GM21723 (cell line): ENCODE measurements at regions not wholly inside any gene's neighbourhood (a gene's known extent, or its start where the extent isn't known, plus 50 kb on each side); places are given as distances from the start of the nearest gene placed in this dataset.

Source experiments
- ATAC-seq: cut with Tn5 transposase; IDR thresholded peaks from one replicate; pipeline ENCODE4 v1.9.1; 2021; ENCODE audit warnings: mild to moderate bottlenecking, moderate library complexity; ENCODE audit not compliant: unreplicated experiment

DNA sequence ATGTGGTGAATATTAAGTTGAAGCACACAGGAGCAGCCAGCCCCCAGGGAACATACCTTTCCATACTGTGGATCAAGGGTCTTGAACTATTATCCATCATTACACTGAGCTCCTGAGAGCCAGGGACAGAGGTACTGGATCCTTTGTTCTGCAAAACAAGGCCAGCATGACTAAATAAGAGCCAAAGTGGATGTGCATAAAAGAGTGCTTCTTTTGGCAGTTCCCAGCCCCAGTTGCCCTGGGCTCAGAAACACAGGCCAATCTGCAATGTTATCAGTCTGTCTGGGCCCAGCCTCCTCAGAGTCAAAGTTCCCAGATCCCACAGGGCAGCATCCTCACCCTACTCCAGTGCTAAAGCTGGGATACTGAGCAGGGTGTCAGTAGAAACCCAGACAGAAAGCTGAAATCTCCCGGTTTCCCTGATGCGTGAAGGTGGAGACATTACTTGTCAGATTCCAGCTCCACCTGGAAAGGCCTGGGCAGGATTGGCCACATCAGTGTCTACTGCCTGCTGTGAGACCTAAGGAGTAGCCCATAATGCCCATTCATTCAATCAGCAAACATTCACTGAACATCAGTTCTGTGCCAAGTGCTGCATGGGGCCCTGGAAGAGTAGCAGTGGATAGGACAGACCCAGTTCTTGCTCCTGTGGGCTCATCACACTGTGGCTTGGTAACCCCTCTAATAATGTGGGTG is 342.7 kb downstream of the CXCL12 start:
- ATAC-seq: no peak

DNA sequence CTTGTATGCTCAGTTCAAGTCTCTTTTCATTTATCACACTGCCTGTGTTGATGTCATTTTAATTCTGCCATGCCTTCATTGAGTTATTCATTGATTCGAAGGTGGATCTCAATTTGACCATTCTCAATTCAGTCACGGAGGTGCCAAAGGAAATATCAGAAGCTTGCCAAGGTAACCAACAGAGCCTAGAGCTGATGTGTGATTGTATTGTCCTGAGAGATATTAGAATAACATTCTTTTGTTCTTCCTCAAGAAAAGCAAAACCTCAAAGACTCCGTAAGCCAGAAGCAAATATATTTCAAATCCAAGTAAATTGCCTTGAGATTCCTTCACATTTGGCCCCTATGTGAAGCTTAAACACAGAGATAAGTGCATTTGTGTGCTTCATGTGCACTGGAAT is 345.3 kb downstream of the CXCL12 start:
- ATAC-seq: no peak

GRCh38 chr10:44036425-44036824 is 348.5 kb downstream of the CXCL12 start:
- no peak for ATAC-seq

DNA sequence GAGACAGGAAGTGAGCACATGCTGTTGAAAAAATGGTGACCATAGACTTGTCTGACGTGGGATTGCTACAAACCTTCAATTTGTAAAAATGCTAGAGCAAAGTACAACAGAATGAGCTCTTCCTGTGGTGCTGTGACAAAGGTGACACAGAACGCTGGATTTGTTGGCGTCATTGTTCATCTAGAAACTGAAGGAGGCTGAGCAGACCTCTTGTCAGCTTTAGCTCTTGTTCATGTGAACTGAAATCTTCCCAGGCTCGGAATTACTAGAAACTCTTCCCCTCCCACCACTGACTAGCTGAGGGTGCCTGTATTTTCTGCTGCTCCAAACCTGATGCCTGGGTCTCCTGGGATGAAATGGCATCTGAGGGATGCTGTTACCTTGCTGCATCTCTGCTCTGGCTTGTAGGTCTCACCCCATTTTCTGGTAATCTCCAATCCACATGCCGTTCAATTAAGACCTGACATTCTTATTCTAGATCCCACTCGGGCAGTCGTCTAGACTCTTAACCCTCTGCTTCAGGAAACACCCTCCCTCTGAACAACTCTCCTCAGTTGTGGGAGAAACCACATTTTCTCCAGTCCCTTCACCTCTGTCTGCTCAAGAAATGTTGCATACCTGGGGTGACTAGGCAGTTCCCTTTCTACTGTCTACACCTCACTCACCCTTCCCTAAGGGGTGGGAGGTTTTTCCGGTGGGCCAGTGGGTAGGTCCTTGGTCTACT is 349.3 kb downstream of the CXCL12 start:
- ATAC-seq: peak; percentile 61

- no peak for ATAC-seq
Measured at GRCh38 chr10:44034946-44035345, 350.0 kb downstream of the CXCL12 start.

- no peak for ATAC-seq
Measured at GRCh38 chr10:44033008-44033407, 351.9 kb downstream of the CXCL12 start.

GRCh38 chr10:44032216-44032615 is 352.7 kb downstream of the CXCL12 start:
- ATAC-seq: no peak

GRCh38 chr10:44030738-44031137 is 354.2 kb downstream of the CXCL12 start:
- no peak for ATAC-seq

- ATAC-seq: peak; percentile 95
Measured at GRCh38 chr10:44030132-44030531, 354.8 kb downstream of the CXCL12 start.

DNA sequence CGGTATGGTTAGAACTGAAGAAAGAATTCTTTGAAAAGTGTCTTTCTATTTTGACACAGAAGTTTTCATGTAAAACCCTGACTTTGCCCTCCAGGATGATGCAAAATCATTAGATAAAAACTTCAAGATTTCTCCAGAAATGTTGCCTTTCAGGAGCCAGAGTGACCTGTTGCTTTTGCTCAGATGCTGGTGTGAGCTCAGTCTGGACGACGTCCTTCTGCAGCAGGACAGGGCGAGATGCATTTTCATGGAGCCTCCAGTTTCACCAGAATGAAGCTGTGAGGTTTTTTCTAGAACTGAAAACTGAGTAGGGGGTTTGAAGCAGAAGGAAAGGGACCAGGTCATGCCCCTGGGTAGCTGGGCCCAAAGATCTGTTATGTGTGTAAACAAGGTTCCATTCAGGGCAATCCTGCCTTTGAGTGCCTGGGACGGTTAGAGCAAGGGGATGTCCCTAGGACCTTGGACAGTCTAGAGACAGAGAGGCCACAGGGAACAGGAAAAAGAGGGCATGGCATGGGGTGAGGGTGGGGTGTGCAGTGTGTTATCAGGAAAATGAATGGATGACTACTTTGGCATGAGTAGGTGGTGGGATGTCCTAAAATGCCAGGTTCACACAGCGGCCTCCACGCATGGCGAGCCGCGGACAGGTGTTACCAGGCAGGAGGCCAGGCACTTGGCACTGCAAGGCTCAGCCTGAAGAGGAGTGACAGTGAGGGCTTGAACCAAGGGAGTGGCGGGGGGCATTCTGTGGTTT is 356.3 kb downstream of the CXCL12 start:
- ATAC-seq: no peak

- ATAC-seq: no peak
Measured at GRCh38 chr10:44024356-44025116, 360.4 kb downstream of the CXCL12 start.

GRCh38 chr10:44023517-44023916 is 361.4 kb downstream of the CXCL12 start:
- ATAC-seq: no peak

DNA sequence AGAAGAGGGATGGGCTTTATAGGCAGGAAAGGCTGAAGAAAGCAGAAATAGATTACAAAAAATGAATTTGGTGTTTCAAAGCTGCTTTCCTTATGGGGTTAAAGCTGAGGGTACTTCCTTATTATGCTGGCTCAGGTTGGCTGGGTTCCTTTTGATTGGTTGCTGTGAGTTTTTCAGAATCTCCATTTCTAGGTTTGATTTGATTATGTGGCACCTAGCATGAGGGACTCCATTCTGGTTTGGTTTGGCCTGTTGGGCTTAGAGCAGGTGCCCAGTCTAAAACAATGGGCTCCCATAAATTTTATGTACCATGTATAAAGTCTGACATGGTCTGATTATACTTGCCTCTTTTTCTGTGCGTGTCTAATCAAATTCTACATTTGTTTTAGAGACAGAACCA is 362.7 kb downstream of the CXCL12 start:
- no peak for ATAC-seq

- peak; percentile 54 for ATAC-seq
Measured at GRCh38 chr10:44020322-44021111, 364.4 kb downstream of the CXCL12 start.

DNA sequence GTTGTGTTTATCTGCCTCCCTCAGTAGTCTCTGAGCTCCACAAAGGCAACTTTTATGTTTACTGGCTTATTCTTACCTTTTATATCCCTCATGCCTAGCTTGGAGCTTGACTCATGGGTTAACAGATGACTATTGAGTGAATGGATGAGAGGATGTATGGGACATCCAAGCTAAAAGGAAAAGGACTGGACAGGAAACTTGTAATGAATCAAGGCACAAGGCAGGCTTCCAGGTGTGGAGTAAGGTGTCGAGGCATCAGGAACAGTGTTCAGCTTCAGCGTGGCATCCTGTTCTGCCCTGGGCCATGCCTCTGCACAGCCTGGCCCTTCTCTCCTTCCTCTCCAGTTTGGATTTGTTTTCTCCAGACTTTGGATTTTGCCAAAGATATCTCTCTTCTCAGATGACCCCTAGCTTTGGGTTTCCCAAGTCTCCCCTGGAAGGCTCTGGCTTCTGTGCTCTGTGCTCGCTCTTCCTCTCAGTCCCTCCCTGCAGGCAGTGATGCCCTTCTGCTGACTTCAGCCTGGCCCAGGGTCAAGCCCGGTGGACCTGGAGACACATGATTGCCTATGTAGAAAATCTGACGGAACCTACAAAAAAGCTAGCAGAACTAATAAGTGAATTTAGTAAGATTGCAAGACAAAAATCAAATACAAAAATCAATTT is 367.3 kb downstream of the CXCL12 start:
- no peak for ATAC-seq

GRCh38 chr10:44016589-44017482 is 368.1 kb downstream of the CXCL12 start:
- no peak for ATAC-seq

DNA sequence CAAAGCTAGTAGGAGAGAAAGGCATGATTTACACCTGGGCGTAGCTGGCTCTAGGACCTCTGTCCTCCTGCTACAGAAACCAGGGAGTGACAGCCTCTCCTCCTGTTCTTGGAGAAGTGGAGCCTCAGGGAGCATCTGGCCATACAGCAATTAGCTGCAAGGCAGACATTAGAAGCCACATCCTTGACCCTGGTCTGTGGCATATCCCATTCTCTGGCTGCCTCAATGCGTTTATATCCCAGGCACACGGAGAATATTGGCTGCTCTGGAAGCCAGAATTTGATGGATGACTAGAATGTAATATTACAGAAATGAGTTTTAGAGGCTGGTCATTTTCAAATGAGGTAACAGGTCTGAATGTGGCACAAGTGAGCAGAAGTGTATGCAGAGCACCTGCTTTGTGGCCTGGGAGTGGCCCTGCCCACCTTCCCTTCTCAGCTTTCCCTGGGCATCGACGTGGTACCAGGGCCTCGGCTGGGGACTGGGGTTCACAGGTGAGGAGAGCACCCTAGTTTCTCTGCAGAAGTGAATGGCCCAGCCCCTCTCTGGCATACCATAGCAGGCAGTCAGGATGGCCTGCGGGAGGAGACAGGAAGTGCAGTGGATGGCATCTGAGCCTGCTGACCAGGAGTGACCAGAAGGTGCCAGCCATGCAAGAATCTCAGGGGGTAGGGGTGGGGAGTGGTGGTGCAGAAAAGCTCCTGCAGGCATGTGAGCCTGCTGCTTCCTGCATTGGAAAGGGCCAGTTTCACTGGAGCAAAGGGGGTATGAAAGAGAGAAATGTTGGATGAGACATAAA is 367.2 kb upstream of the ZNF32 start:
- no peak for ATAC-seq

- no peak for ATAC-seq
Measured at GRCh38 chr10:44014644-44015250, 366.1 kb upstream of the ZNF32 start.
